ENCODE measurements at regions not wholly inside any gene's neighbourhood (a gene's known extent, or its start where the extent isn't known, plus 50 kb on each side); places are given as distances from the start of the nearest gene placed in this dataset.
"Not testable (repeated sequence)": the region's sequence is repeated elsewhere in the genome, so short reads cannot be mapped to it uniquely, and the experiment has no call there.

DNA sequence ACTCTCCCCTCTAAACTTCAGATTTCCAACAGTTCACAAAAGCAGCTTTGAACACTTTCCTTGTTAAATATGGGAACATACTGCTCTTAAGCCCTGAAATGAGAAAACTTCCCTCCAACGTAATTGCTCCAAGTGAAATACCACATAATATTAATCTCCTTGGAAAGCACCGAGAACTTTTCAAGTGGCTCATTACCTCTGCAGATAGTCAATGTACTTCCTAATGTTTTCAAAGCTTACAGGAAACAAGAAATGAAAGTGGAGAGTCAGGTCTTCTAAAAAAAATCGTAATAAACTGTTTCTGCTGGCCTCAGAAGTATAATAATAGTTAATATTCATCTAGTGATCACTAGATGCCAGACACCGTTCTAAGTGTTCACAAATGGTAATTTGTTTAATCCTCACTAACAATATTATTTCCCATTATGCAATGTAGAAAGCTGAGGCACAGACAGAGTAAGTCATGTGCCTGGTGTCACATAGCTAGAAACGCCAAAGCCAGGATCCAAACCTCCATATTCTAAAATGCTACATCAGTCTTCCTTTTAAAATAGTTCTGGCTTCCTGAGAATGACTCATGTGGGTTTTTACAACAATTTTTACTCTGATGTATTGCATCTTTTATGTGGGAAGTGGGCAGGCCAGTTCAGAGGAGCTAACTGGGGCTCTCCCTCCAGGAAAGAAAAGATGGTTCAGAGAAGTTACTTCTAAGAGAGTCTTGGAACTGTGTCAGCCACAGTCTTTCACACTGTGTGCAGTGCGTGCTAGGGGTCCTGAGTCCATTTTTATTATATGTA lies 177.2 kb downstream of the PLPPR4 start:
- no peak overlapping the region for H3K4me2 ChIP-seq

DNA sequence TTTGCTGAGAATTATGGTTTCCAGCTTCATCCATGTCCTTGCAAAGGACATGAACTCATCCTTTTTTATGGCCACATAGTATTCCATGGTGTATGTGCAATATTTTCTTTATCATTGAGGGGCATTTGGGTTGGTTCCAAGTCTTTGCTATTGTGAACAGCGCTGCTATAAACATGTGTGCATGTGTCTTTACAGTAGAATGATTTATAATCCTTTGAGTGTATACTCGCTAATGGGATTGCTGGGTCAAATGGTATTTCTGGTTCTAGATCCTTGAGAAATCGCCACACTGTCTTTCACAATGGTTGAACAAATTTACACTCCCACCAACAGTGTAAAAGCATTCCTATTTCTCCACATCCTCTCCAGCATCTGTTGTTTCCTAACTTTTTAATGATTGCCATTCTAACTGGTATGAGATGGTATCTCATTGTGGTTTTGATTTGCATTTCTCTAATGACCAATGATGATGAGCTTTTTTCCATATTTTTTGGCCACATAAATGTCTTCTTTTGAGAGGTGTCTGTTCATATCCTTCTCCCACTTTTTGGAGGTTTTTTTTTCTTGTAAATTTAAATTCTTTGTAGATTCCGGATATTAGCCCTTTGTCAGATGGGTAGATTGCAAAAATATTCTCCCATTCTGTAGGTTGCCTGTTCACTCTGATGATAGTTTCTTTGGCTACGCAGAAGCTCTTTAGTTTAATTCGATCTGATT lies 180.1 kb downstream of the PLPPR4 start:
- not testable (repeated sequence) for H3K4me1 ChIP-seq, H3K27ac ChIP-seq, H3K9ac ChIP-seq, H3K4me2 ChIP-seq, H3K9me3 ChIP-seq, H3K27me3 ChIP-seq, H4K20me1 ChIP-seq, H3K4me3 ChIP-seq, H3K36me3 ChIP-seq

More for the DNA sequence above, 177.2 kb downstream of the PLPPR4 start:
- Histone ChIP-seq H3K9me3 (no peaks in the 10 kb centered on the region), H3K36me3 (no peaks in the 10 kb centered on the region), H3K9ac (no peak overlapping the region), H3K4me3 (no peak overlapping the region), H3K4me1 (no peaks in the 10 kb centered on the region; the same call in 1 of the 2 replicates), H4K20me1 (no peaks in the 10 kb centered on the region), H3K27ac (no peak overlapping the region), H3K27me3 (no peaks in the 10 kb centered on the region)
- TF ChIP-seq Cebpa-rat (IDR thresholded peaks at IDR 0.05), result no peak

DNA sequence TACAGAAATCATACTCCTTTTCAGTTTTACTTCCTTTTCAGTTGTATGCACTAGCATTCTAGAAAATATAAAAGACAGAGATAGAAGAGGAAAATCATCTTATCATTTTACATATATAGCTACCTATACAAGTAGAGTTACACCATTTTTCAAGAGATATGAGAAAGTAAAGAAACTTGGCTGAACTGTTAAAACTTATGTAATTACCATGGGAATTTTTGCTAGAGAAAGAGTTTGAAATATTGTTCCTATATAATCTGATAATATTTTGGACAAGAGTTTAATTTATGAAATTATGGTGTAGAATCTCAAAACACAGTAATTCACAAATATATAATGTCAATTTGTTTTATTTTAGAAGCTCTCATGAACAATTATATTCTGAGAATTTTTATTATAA lies 180.8 kb downstream of the PLPPR4 start:
- Histone ChIP-seq H3K9me3 (no peaks in the 10 kb centered on the region), H4K20me1 (no peaks in the 10 kb centered on the region), H3K4me2 (no peak overlapping the region), H3K27ac (no peak overlapping the region), H3K4me1 (no peaks in the 10 kb centered on the region; the same call in 1 of the 2 replicates), H3K4me3 (no peak overlapping the region), H3K27me3 (no peaks in the 10 kb centered on the region), H3K9ac (no peak overlapping the region), H3K36me3 (no peaks in the 10 kb centered on the region)
- no peak for TF ChIP-seq Cebpa-rat (IDR thresholded peaks at IDR 0.05)

DNA sequence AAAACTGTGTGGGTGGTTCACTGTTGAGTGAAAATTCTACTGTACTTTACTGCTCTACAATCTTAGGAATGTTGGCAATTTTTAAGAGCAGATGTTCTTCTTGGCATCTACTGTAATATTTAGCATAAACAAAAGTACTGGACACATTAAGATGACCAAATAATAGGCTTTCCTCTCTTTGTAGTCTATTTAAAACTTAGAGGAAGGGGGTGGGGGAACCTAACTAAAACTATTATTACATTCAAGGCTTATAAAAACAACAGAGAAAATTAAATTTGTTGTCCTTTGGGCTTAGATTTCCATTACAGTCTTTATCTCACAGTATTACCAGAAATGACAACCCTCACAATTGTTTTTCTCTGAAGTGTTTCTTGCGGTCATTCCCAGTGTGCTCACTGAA lies 181.2 kb downstream of the PLPPR4 start:
- no peak for TF ChIP-seq Cebpa-rat (IDR thresholded peaks at IDR 0.05)
- Histone ChIP-seq H3K4me2 (no peak overlapping the region), H3K9me3 (no peaks in the 10 kb centered on the region), H3K36me3 (no peaks in the 10 kb centered on the region), H3K27me3 (no peaks in the 10 kb centered on the region), H3K27ac (no peak overlapping the region), H3K9ac (no peak overlapping the region), H4K20me1 (no peaks in the 10 kb centered on the region), H3K4me3 (no peak overlapping the region), H3K4me1 (no peaks in the 10 kb centered on the region; the same call in 1 of the 2 replicates)

DNA sequence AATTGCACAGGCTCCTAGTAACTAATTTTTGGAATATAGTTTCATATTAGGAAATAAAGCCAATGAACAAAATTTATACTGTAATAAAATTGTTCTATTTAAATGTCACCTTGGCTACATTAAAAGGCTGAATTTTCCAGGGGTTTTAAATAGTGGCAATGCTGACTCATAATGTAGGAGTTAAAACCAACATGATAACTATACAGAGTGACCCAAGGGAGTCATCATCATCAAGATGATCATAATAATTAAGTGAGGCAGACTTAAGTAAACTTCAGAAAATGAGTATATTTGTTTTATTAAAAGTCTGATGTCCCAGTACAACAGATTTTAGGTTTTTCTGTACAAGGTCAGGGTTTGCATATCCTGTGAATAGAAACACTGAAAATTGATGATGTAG lies 183.4 kb downstream of the PLPPR4 start:
- Histone ChIP-seq H3K9ac (no peak overlapping the region), H3K9me3 (no peaks in the 10 kb centered on the region)
- TF ChIP-seq Cebpa-rat (IDR thresholded peaks at IDR 0.05), result no peak

DNA sequence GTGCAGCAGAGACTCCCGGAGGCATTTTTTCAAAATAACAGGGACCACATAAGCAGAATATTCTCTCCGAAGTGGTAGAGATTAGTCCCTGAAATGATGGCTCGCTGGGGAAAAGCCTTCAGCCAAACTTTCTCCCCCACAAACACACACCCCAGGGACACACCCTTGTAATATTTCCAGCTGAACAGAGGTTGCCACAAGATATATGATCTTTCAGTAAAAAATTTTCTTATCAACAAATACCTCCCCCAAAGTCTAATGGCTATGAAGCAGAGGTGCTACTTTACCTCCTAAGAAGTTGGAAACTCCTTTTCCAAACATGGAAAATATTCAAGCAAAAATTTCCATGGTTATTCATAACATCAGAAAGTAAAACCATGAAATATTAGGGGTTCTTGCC lies 190.2 kb upstream of the PALMD start:
- H3K27ac ChIP-seq, result no peak overlapping the region
- no peaks in the 10 kb centered on the region for H3K27me3 ChIP-seq
- H3K4me3 ChIP-seq, result no peak overlapping the region
- no peaks in the 10 kb centered on the region for H4K20me1 ChIP-seq
- H3K4me2 ChIP-seq, result no peak overlapping the region
- H3K9ac ChIP-seq, result no peak overlapping the region
- no peaks in the 10 kb centered on the region for H3K9me3 ChIP-seq
- no peaks in the 10 kb centered on the region for H3K4me1 ChIP-seq
- H3K36me3 ChIP-seq, result no peaks in the 10 kb centered on the region
- no peak for TF ChIP-seq Cebpa-rat (IDR thresholded peaks at IDR 0.05)

More for the DNA sequence above, 183.4 kb downstream of the PLPPR4 start:
- Histone ChIP-seq H3K27me3 (no peaks in the 10 kb centered on the region), H3K4me3 (no peak overlapping the region), H3K4me1 (no peaks in the 10 kb centered on the region), H3K27ac (no peak overlapping the region), H3K36me3 (no peaks in the 10 kb centered on the region), H4K20me1 (no peaks in the 10 kb centered on the region), H3K4me2 (no peak overlapping the region)

DNA sequence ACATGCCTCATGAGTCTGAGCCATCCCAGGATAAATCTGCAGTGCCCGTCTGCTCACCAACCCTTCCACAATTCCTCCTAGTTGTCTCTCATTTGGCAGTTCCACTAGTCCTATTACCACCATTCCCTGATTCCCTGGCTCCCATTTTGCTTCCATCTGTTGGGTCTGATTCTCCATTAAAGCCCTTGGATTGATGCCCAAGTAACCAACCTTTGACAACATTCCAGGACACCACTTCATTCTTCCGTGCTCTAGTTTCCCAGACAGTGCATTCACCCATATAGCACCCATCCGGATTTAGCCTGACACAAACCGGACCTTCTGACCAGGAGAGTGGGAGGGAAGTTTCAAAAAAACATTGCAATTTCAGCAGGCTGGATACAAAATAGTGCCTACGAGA lies 189.4 kb upstream of the PALMD start:
- H3K4me2 ChIP-seq, result no peak overlapping the region

DNA sequence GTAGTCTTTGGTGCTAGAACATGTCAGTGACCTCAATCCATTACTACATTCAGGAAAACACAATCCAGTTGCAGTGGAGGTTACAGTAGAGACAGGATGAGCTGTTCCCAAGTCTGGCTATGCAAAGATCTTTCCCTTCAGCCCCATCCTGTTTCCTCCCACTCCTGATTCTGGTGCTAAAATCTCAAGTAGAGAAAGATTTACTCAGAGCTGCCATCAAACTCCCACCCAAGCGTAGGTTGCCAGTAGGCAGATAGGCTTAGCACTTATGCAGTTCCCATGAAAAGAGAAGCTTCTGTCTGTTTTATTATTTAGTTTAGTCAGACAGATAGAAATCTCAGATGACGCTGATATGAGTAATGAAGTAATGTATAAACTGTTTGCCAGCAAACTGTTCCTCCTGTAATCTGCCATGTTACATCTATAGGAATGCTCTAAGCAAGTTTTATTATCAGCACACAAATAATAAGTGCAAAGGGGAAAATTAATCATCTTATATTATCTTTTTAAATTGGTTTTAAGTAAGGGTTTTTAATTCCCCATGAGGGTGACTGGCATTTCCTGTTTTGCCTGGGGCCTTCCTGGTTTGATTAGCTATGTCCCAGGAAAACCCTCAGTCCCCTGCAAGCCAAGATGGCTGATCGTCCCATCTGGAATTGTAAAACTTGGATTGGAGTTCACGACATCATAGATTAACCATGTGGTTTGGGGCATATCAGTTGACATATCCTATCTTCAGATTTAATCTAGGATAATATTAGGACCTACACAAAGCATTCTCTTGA lies 188.3 kb upstream of the PALMD start:
- H3K4me1 ChIP-seq, result no peaks in the 10 kb centered on the region
- no peak overlapping the region for H3K27ac ChIP-seq
- no peak overlapping the region for H3K9ac ChIP-seq
- no peaks in the 10 kb centered on the region for H3K27me3 ChIP-seq
- no peak overlapping the region for H3K4me3 ChIP-seq
- H4K20me1 ChIP-seq, result no peaks in the 10 kb centered on the region
- TF ChIP-seq Cebpa-rat (IDR thresholded peaks at IDR 0.05), result no peak
- no peaks in the 10 kb centered on the region for H3K36me3 ChIP-seq
- no peak overlapping the region for H3K4me2 ChIP-seq
- no peaks in the 10 kb centered on the region for H3K9me3 ChIP-seq

More for the DNA sequence above, 189.4 kb upstream of the PALMD start:
- no peak overlapping the region for H3K4me3 ChIP-seq
- no peaks in the 10 kb centered on the region for H3K9me3 ChIP-seq
- H3K27ac ChIP-seq, result no peak overlapping the region
- no peaks in the 10 kb centered on the region for H3K36me3 ChIP-seq
- no peaks in the 10 kb centered on the region for H4K20me1 ChIP-seq
- no peaks in the 10 kb centered on the region for H3K4me1 ChIP-seq
- TF ChIP-seq Cebpa-rat (IDR thresholded peaks at IDR 0.05), result no peak
- H3K9ac ChIP-seq, result no peak overlapping the region
- H3K27me3 ChIP-seq, result no peaks in the 10 kb centered on the region

DNA sequence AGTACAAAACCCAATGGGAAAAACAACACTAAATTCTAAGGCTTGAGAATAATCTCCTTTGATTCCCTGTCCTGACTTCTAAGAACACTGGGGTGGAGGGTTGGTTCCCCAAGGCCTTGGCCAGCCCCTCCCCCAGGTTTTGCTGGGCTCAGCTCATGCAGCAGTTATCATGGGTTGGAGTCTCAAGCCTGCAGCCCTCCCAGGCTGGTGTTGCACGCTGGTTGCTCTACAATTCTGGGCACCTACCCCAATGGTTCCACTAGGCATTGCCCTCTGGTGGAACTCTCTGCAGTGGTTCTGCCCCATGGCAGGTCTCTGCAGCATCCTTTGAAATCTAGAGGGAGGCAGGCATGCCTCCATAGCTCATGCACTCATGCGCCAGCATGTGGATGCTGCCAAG lies 184.4 kb upstream of the PALMD start:
- H3K4me2 ChIP-seq, result no peak overlapping the region
- H3K27ac ChIP-seq, result no peak overlapping the region
- no peak for TF ChIP-seq Cebpa-rat (IDR thresholded peaks at IDR 0.05)
- no peaks in the 10 kb centered on the region for H3K4me1 ChIP-seq
- no peak overlapping the region for H3K4me3 ChIP-seq
- H3K9me3 ChIP-seq, result no peaks in the 10 kb centered on the region
- H3K36me3 ChIP-seq, result no peaks in the 10 kb centered on the region
- H4K20me1 ChIP-seq, result no peaks in the 10 kb centered on the region
- H3K9ac ChIP-seq, result no peak overlapping the region
- H3K27me3 ChIP-seq, result no peaks in the 10 kb centered on the region

DNA sequence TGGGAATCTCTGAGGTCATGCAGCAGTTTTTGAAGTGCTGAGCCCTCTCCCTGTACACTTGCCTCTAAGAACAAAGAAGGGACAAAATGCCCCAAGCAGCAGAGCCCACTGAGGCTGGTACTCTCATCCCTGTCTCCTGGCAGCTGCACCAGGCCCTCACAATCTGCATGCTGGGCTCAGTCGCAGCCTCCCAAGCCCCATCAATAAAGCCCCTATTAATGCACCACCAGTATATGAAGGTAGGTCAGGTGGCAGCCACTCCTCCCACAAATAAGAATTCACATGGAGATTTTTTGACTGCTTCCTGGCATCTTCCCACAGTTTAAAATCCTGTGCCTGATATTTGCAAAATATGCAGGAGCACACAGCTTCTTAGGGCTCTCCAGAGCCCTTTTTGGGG lies 181.2 kb upstream of the PALMD start:
- no peaks in the 10 kb centered on the region for H3K27me3 ChIP-seq
- no peaks in the 10 kb centered on the region for H3K9me3 ChIP-seq
- no peaks in the 10 kb centered on the region for H3K4me1 ChIP-seq
- no peak overlapping the region for H3K9ac ChIP-seq
- no peaks in the 10 kb centered on the region for H3K36me3 ChIP-seq
- TF ChIP-seq Cebpa-rat (IDR thresholded peaks at IDR 0.05), result no peak
- H3K4me2 ChIP-seq, result no peak overlapping the region
- no peak overlapping the region for H3K27ac ChIP-seq
- H3K4me3 ChIP-seq, result no peak overlapping the region
- no peaks in the 10 kb centered on the region for H4K20me1 ChIP-seq
